Mesodermal cell (in vitro differentiated cells): ENCODE measurements at regions not wholly inside any gene's neighbourhood (a gene's known extent, or its start where the extent isn't known, plus 50 kb on each side); places are given as distances from the start of the nearest gene placed in this dataset.

Experiments used
- H3K27ac ChIP-seq: 2 replicates; pipeline ENCODE4 v1.7.0; 2013; ENCODE audit warnings: mild to moderate bottlenecking, low read depth, low read length, moderate library complexity; ENCODE audit not compliant: severe bottlenecking
- H3K36me3 ChIP-seq: 2 replicates; pipeline ENCODE4 v1.7.1; 2013; ENCODE audit warnings: mild to moderate bottlenecking, low read length, moderate library complexity; ENCODE audit not compliant: control insufficient read depth, insufficient read depth
- H3K4me1 ChIP-seq: one replicate; pipeline ENCODE4 v1.7.1; 2013; ENCODE audit warnings: mild to moderate bottlenecking, low read length; ENCODE audit not compliant: insufficient read depth, control insufficient read depth, poor library complexity, severe bottlenecking
- H3K4me3 ChIP-seq: 2 replicates; pipeline ENCODE4 v1.7.0; 2013; ENCODE audit warnings: low read length, control low read depth, mild to moderate bottlenecking; ENCODE audit not compliant: insufficient read depth, poor library complexity, severe bottlenecking; ENCODE audit errors: extremely low read depth
- H3K9me3 ChIP-seq: 2 replicates; pipeline ENCODE4 v1.7.1; 2013; ENCODE audit warnings: mild to moderate bottlenecking, low read length, moderate library complexity; ENCODE audit not compliant: control insufficient read depth
- WGBS, 2 experiments: methylation state at CpG; one replicate each; pipeline ENCODE4 v1.1.5; 2013; ENCODE audit warnings: missing lambda C conversion rate in 2 of 2; ENCODE audit not compliant: insufficient coverage in 2 of 2; 5-methylcytosine and 5-hydroxymethylcytosine counted together

DNA sequence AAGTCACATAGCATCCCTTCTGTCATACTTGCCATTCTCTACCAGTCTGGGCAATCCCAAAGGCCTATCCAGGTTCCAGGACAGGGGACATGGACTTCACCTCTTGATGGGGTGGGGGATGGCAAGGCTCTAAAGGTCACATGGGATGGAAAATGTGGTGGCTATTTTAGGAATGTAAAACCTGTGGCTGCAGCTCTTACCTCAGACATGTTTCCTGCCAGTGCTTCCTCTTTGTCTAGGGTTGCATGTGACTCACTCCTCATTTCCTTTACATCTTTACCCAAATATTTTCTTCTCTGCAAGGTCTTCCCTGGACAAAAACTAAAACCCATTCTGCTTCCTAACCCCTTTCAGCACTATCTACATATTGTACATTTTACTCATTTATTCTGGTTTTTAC lies 135.7 kb downstream of the BTBD3 start:
- no peaks in the 10 kb centered on the region for H3K36me3 ChIP-seq
- H3K4me1 ChIP-seq = peaks cover 50% of the 10 kb centered on the region

DNA sequence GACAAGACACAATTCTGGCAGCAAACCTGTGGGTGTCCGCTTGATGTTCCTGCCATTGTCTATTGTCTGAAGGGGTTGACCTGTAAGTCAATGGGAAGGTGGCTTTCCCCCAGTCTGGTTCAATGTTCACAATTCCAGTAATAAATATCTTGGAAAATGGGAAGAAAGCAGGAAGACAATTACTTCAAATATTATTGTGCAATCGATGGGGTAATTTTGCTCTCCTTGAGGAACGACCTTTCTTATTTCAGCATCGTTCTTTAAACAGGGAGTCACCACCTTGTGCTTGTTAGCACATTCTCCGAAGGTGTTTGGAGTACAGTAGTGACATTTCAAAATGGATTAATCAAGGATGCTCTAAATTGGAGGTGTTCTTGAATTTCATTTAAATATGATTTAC lies 136.9 kb downstream of the BTBD3 start:
- Histone ChIP-seq H3K36me3 (no peaks in the 10 kb centered on the region), H3K9me3 (peaks cover 4% of the 10 kb centered on the region), H3K4me1 (peaks cover 50% of the 10 kb centered on the region), H3K4me3 (no peak overlapping the region), H3K27ac (no peak overlapping the region)
- 98 to 100% methylated on average over 1 to 4 of the region's 5 CpGs for WGBS, 2 experiments

More for the DNA sequence above, 135.7 kb downstream of the BTBD3 start:
- peak overlapping the region; percentile 68 for H3K27ac ChIP-seq
- peaks cover 4% of the 10 kb centered on the region for H3K9me3 ChIP-seq
- H3K4me3 ChIP-seq = no peak overlapping the region

DNA sequence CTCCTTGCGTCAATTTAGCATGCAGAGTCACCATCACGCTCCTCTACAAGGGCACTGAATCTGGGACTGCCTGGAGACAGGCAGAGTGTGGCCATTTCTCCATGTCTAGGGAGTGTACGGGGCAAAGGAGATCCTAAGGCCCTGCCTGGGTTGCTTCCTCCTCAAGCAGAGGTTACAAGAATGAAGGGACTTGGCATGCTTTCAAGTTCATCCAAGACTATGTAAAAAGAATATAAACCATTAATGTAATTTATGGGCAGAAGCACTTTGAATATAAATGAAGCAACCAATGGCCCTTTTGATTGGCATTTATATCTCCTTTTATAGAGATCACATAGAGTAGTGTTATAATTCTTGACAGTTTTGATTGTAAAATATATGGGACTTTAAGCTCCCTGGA lies 137.5 kb downstream of the BTBD3 start:
- Histone ChIP-seq H3K27ac (no peak overlapping the region), H3K9me3 (peaks cover 4% of the 10 kb centered on the region), H3K36me3 (no peaks in the 10 kb centered on the region), H3K4me1 (peaks cover 50% of the 10 kb centered on the region), H3K4me3 (no peak overlapping the region)
- 97 to 100% methylated on average over 2 to 3 of the region's 3 CpGs for WGBS, 2 experiments

DNA sequence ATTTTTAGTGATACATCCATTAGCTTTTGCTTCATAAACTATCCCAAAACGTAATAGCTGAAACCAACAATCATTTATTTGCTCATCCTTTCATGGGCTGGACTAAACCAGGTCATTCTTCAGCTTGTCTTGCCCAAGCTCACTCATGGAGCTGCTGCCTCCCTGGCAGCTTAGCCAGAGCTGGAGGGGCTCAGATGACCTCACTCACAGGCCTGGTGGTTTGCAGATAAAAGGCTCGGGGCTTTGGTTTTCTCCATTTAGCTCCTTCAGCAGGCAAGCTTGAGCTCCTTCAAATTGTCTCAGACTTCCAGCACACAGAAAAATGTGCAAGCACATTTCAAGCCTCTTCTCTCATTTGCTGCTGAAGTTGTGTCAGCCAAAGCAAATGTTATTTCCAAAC lies 139.1 kb downstream of the BTBD3 start:
- no peak overlapping the region for H3K4me3 ChIP-seq
- no peaks in the 10 kb centered on the region for H3K36me3 ChIP-seq
- H3K9me3 ChIP-seq = peaks cover 4% of the 10 kb centered on the region
- H3K4me1 ChIP-seq = peaks cover 40% of the 10 kb centered on the region
- 40 to 55% methylated on average over 2 of the region's 2 CpGs for WGBS, 2 experiments
- peak overlapping the region; percentile 79 for H3K27ac ChIP-seq

DNA sequence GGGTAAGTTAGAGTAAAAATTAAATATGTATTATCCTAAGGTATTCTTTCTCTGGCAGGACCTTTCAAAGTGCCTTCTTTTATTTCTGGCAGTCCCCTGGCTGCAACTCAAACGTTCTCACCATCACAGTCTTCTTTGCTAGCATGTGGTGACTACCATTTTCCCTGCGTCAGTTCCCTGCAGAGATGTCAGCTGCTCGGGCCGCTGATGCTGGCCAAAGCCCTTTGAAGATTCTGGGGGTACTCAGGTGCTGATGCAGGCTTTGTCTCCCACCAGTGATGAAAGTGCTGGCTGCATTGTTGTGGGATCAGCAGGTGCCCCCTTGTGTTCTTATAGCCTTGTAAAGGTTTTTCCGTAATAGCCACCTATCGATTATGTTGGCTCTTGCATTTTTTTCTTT lies 140.1 kb downstream of the BTBD3 start:
- WGBS, 2 experiments = 53 to 78% methylated on average over 5 of the region's 6 CpGs
- no peak overlapping the region for H3K4me3 ChIP-seq
- no peak overlapping the region for H3K27ac ChIP-seq
- peaks cover 4% of the 10 kb centered on the region for H3K9me3 ChIP-seq
- no peaks in the 10 kb centered on the region for H3K36me3 ChIP-seq
- H3K4me1 ChIP-seq = peaks cover 34% of the 10 kb centered on the region

DNA sequence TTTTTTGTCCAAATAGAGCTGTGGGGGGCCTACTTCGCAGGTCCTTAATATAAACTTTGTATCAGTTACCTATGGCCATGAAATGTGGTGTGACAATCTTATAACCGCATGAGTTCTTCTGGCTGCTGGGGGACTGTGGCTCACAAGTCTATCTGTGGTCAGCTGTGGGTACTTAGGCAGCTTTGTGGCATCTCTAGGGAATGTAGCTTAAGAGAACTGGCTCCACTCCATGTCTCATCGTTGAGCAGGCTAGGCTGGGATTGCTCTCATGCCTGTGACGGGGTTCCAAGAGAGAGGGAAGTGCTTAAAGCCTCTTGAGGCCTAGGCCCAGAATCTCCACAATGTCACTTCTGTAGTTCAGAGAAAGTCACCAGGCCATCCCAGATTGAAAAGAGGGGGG lies 140.5 kb downstream of the BTBD3 start:
- H3K9me3 ChIP-seq = peaks cover 4% of the 10 kb centered on the region
- no peak overlapping the region for H3K4me3 ChIP-seq
- no peak overlapping the region for H3K27ac ChIP-seq
- H3K36me3 ChIP-seq = no peaks in the 10 kb centered on the region
- H3K4me1 ChIP-seq = peaks cover 30% of the 10 kb centered on the region
- 69 to 100% methylated on average over 2 to 3 of the region's 4 CpGs for WGBS, 2 experiments

DNA sequence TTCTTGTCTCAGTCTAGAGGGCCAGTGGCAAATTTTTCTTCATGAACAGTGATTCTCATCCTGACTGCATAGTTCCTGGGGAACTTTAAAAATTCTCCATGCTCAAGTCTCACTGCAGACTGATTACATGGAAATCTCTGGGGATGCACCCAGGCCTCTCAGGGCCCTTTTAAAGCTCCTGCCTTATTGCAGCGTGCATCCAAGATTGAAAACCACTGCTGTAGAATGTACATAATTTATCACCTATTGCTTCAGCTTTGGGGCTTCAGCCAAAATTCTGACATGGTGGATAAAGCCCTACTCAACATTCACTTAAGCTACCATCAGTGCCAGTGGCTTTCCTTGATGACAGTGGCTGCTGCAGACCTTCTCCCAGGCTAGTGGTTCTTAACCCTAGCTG lies 143.8 kb downstream of the BTBD3 start:
- no peak overlapping the region for H3K27ac ChIP-seq
- H3K36me3 ChIP-seq = no peaks in the 10 kb centered on the region
- H3K4me3 ChIP-seq = no peak overlapping the region
- H3K4me1 ChIP-seq = peaks cover 17% of the 10 kb centered on the region
- H3K9me3 ChIP-seq = peaks cover 14% of the 10 kb centered on the region
- 88 to 100% methylated on average over 1 of the region's 1 CpG for WGBS, 2 experiments

DNA sequence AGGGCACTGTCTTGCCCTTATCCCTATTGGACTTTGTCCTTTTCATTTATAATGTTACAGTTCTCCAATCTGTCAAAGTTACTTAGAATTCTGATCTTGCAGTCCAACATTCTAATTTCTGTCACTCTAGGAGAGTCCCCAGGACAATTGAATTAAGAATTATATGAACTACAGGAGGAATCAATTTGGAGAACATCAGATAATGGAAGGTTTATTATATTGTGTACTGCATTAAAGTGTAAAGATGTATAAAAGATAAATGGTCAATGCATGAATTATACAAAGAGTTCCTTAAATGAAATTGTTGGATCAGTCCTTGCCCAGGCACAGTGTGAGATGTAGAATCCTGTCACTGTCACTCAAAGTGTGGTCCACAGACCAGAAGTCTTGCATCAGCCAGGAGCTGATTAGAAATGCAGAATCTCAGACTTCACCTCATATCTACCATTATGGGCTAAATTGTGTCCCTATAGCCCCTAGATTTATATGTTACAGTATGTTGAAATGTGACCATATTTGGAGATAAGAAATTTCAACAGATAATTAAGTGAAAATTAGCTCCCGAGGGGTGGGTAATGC lies 145.5 kb downstream of the BTBD3 start:
- H3K9me3 ChIP-seq = peaks cover 14% of the 10 kb centered on the region
- WGBS, 2 experiments = 80 to 100% methylated on average over 1 of the region's 1 CpG
- no peak overlapping the region for H3K4me3 ChIP-seq
- no peak overlapping the region for H3K27ac ChIP-seq
- H3K36me3 ChIP-seq = no peaks in the 10 kb centered on the region
- peaks cover 5% of the 10 kb centered on the region for H3K4me1 ChIP-seq

DNA sequence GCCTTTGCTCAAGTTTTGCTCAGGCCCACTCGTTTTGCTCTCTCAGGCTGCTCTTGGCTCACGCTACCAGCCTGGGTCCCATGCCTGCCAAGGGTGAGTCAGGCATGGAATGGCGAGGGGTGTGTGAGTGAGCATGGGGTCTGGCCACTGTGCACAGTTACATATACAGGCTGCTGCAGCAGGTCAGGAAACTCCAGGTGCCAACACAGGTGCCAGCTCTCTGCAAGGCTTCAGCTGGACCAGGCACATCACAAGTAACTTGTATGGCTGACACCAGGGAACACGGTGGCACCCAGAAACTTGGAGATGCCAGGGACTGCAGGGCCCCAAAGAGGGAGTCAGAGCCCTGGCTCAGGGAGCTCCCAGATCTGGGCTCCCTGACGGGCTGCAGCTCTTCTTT lies 146.8 kb downstream of the BTBD3 start:
- peaks cover 14% of the 10 kb centered on the region for H3K9me3 ChIP-seq
- peaks cover 9% of the 10 kb centered on the region for H3K4me1 ChIP-seq
- H3K27ac ChIP-seq = no peak overlapping the region
- no peaks in the 10 kb centered on the region for H3K36me3 ChIP-seq
- H3K4me3 ChIP-seq = no peak overlapping the region
- 94 to 95% methylated on average over 3 to 5 of the region's 5 CpGs for WGBS, 2 experiments

DNA sequence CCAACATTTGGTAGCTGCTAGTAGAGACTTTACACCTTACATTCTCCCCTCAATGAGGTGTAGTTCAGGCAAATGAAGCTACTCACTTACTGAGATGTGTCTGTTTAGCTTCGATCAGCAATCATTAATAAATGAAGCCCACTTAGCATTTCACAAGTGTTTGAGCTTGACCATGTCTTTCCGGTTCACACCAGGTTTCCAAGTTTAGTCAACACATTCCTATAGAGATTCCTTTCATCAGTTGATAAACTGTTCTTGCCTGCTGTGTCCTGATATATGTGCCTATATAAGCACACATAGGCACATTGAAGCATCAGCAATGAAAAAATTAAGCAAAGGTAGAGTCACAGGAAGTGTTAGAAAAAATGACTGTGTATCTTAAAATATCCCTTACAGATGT lies 150.0 kb downstream of the BTBD3 start:
- peak overlapping the region; percentile 62 for H3K27ac ChIP-seq
- WGBS, 2 experiments = 71 to 93% methylated on average over 1 to 2 of the region's 2 CpGs

DNA sequence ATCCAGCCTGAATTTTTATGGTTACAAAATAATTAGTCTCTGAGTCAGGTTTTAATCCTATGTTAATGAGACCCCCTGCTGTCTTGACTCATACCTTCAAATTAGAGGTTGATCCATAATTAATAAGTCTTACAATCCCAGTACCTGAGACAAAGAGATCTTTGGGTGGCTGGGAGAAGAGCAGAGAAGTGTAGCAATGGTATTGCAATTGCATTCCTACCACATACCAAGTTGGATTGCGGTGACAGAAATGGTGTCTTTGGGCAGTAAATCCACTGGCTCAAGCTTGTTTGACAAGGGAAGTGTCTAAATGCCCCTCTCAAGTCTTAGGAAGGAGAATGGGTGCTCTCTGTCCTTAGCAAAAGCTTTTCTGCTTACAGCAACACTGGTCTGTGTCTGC lies 150.4 kb downstream of the BTBD3 start:
- Histone ChIP-seq H3K27ac (peak overlapping the region; percentile 62), H3K4me3 (no peak overlapping the region), H3K9me3 (peaks cover 14% of the 10 kb centered on the region), H3K4me1 (peaks cover 14% of the 10 kb centered on the region), H3K36me3 (no peaks in the 10 kb centered on the region)
- WGBS, 2 experiments = 0% methylated on average over 1 of the region's 1 CpG; no CpG with 5 or more reads in 1 of the 2 experiments

More for the DNA sequence above, 150.0 kb downstream of the BTBD3 start:
- no peaks in the 10 kb centered on the region for H3K36me3 ChIP-seq
- H3K4me1 ChIP-seq = peaks cover 13% of the 10 kb centered on the region
- no peak overlapping the region for H3K4me3 ChIP-seq
- H3K9me3 ChIP-seq = peaks cover 14% of the 10 kb centered on the region
